ENCODE measurements at regions not wholly inside any gene's neighbourhood (a gene's known extent, or its start where the extent isn't known, plus 50 kb on each side); places are given as distances from the start of the nearest gene placed in this dataset.

DNA sequence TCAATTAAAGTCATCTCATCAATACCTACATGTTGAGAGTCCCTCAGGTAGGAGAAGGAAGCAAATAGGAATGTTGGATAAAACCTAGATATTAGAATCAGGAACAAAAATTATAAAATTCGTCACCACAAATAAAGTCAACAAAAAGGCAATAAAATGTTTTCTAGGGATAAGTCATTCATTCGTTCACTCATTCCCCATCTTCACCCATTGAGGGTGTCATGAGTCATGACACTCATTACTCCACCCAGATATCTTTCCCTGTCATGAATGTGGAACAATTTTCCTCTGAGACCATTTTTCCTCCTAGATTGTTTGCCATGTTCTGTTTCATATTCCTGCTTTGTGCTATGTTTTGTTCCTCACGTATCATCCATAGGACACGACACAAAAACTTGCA is 50.9 kb upstream of the OLIG3 start:
- ATAC-seq: no peak
- H3K27ac ChIP-seq: no peak overlapping the region
- no peaks in the 10 kb centered on the region for H3K4me1 ChIP-seq
- no peak for TF ChIP-seq POLR2A (IDR thresholded peaks at IDR 0.05)
- TF ChIP-seq, protein P1, sequence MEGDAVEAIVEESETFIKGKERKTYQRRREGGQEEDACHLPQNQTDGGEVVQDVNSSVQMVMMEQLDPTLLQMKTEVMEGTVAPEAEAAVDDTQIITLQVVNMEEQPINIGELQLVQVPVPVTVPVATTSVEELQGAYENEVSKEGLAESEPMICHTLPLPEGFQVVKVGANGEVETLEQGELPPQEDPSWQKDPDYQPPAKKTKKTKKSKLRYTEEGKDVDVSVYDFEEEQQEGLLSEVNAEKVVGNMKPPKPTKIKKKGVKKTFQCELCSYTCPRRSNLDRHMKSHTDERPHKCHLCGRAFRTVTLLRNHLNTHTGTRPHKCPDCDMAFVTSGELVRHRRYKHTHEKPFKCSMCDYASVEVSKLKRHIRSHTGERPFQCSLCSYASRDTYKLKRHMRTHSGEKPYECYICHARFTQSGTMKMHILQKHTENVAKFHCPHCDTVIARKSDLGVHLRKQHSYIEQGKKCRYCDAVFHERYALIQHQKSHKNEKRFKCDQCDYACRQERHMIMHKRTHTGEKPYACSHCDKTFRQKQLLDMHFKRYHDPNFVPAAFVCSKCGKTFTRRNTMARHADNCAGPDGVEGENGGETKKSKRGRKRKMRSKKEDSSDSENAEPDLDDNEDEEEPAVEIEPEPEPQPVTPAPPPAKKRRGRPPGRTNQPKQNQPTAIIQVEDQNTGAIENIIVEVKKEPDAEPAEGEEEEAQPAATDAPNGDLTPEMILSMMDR (IDR thresholded peaks at IDR 0.05): no peak
- H3K36me3 ChIP-seq: no peaks in the 10 kb centered on the region
- 82 to 86% (median 83%) methylated on average over 4 of the region's 4 CpGs for WGBS, 4 donors
- intact Hi-C loops (cut with DNase I): no loop called here
- H3K27me3 ChIP-seq: peaks cover 0 to 18% (median 0%) of the 10 kb centered on the region in 9 donors
- DNase-seq: no peak
- H3K9me3 ChIP-seq: no peaks in the 10 kb centered on the region
- no peak overlapping the region for H3K4me3 ChIP-seq

DNA sequence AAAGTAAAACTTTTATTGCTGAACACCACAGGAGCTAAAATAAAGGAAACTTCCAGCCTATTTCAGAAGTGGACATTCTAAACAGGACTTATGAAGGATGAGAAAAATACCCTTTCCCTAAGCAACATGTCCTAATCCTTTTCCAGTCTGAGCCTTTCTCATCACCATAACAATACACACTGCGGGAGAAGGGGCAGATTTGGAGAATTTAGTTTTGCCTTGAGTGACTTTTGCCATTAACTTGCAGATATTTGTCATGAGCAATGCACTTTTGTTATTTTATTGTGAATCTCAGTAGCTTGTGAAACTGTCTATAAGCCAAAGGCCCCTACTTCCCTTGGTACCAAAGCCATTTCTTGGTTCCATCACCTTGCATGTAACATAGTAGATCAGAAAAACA is 53.0 kb upstream of the OLIG3 start:
- WGBS, 4 donors: 38 to 53% (median 40%) methylated on average over 1 of the region's 1 CpG
- intact Hi-C loops (cut with DNase I): no loop called here
- peaks cover 0 to 18% (median 0%) of the 10 kb centered on the region in 9 donors for H3K27me3 ChIP-seq

DNA sequence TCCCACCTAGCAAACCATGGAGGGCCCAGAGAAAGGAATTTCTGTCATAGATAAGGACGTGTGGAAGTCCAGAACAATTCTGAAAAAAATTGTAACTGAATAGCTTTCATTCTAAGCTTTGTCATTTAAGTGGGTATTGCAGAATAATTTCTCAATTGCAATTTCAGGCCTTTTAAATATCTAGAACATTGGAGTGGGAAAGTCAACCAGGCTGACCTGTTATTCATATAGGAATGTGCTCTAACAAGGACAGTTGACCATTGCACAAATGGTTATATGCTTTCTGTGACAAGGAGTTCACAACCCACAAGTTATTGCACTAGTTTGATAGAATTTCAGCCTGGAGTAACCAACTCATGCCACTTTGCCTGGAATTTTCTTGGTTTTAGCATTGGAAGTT is 53.4 kb upstream of the OLIG3 start:
- Histone ChIP-seq H3K27ac (no peak overlapping the region), H3K4me3 (no peak overlapping the region), H3K4me1 (no peaks in the 10 kb centered on the region), H3K27me3 (peaks cover 0 to 18% (median 0%) of the 10 kb centered on the region in 9 donors), H3K9me3 (no peaks in the 10 kb centered on the region), H3K36me3 (no peaks in the 10 kb centered on the region)
- TF ChIP-seq POLR2A (IDR thresholded peaks at IDR 0.05): no peak
- TF ChIP-seq, protein P1 (IDR thresholded peaks at IDR 0.05): no peak
- DNase-seq (no peak), ATAC-seq (no peak)
- intact Hi-C loops (cut with DNase I): no loop called here
- 23 to 36% (median 25%) methylated on average over 1 of the region's 1 CpG for WGBS, 4 donors

More for the DNA sequence above, 53.0 kb upstream of the OLIG3 start:
- Histone ChIP-seq H3K27ac (no peak overlapping the region), H3K4me1 (no peaks in the 10 kb centered on the region), H3K36me3 (no peaks in the 10 kb centered on the region), H3K9me3 (no peaks in the 10 kb centered on the region), H3K4me3 (no peak overlapping the region)
- no peak for TF ChIP-seq POLR2A (IDR thresholded peaks at IDR 0.05)
- TF ChIP-seq, protein P1 (IDR thresholded peaks at IDR 0.05): no peak
- DNase-seq: no peak
- no peak for ATAC-seq

DNA sequence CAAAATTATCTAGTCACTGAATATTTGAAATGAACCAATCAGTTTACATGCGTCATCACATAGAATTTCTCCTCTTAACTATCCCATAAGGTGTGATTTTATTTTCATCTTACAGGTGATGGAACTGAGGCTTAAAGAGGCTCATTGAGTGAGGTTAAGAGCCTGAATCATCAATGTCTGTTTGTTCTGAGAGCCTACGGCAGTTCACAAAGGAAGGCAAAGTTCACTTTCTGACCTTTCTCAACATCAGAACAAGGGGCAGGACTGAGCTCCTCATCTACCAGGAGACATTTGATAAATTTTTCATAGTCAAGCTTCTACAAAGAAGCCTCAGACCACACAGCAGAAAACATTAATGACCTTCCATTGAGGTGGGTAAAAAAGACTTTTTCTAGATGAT is 54.9 kb upstream of the OLIG3 start:
- Histone ChIP-seq H3K36me3 (no peaks in the 10 kb centered on the region), H3K9me3 (no peaks in the 10 kb centered on the region), H3K4me1 (no peaks in the 10 kb centered on the region), H3K27ac (no peak overlapping the region), H3K27me3 (peaks cover 0 to 18% (median 0%) of the 10 kb centered on the region in 9 donors), H3K4me3 (no peak overlapping the region)
- DNase-seq (no peak), ATAC-seq (no peak)
- 60 to 77% (median 73%) methylated on average over 2 of the region's 2 CpGs for WGBS, 4 donors
- intact Hi-C loops (cut with DNase I): no loop called here
- TF ChIP-seq, protein P1 (IDR thresholded peaks at IDR 0.05): no peak
- no peak for TF ChIP-seq POLR2A (IDR thresholded peaks at IDR 0.05)

Measured in heart left ventricle (tissue), 16 donors.